Neuronal stem cell (in vitro differentiated cells): ENCODE measurements at regions not wholly inside any gene's neighbourhood (a gene's known extent, or its start where the extent isn't known, plus 50 kb on each side); places are given as distances from the start of the nearest gene placed in this dataset.

ENCODE experiments used
- DNase-seq: peaks from one replicate; pipeline ENCODE4 v3.0.0-alpha.2; 2013; ENCODE audit warnings: low spot score
- H2AFZ ChIP-seq: one replicate; pipeline ENCODE4 v1.6.1; 2013; ENCODE audit warnings: mild to moderate bottlenecking, low read length, inconsistent platforms
- H2AK5ac ChIP-seq: 2 replicates; pipeline ENCODE4 v1.6.1; 2013; ENCODE audit warnings: low read depth, mild to moderate bottlenecking, inconsistent platforms, low read length, moderate library complexity, mixed read lengths
- H2BK120ac ChIP-seq: 2 replicates; pipeline ENCODE4 v1.6.1; 2013; ENCODE audit warnings: low read depth, mild to moderate bottlenecking, inconsistent platforms, low read length, moderate library complexity, mixed read lengths
- H2BK12ac ChIP-seq: one replicate; pipeline ENCODE4 v1.6.1; 2013; ENCODE audit warnings: low read length, inconsistent platforms
- H2BK15ac ChIP-seq: 2 replicates; pipeline ENCODE4 v1.6.1; 2013; ENCODE audit warnings: mild to moderate bottlenecking, low read length, inconsistent platforms, mixed read lengths
- H2BK5ac ChIP-seq: one replicate; pipeline ENCODE4 v1.6.1; 2013; ENCODE audit warnings: inconsistent platforms, mild to moderate bottlenecking, low read length, moderate library complexity
- H3K14ac ChIP-seq: one replicate; pipeline ENCODE4 v1.6.1; 2013; ENCODE audit warnings: low read length, inconsistent platforms
- H3K18ac ChIP-seq: 2 replicates; pipeline ENCODE4 v1.6.1; 2013; ENCODE audit warnings: low read length, inconsistent platforms
- H3K23ac ChIP-seq: 2 replicates; pipeline ENCODE4 v1.6.1; 2013; ENCODE audit warnings: low read depth, mild to moderate bottlenecking, mixed read lengths, low read length, inconsistent platforms; ENCODE audit not compliant: poor library complexity
- H3K27ac ChIP-seq: replicated peaks from 3 replicates; pipeline ENCODE4 v1.5.1; 2013; ENCODE audit warnings: low read length, inconsistent platforms
- H3K27me3 ChIP-seq, 3 experiments: 2 replicates each; pipeline ENCODE4 v1.6.1; 2013; ENCODE audit warnings: low read length in 3 of 3, mild to moderate bottlenecking in 2 of 3, inconsistent platforms in 1 of 3, low read depth in 1 of 3, mixed read lengths in 1 of 3, moderate library complexity in 1 of 3; ENCODE audit not compliant: control insufficient read depth in 3 of 3, insufficient read depth in 3 of 3
- H3K36me3 ChIP-seq, 2 donors: replicated peaks in 1 of 2; 2 replicates each; pipeline ENCODE4 v1.6.1; 2013; ENCODE audit warnings: low read length in 2 of 2; ENCODE audit not compliant: control insufficient read depth in 2 of 2, insufficient read depth in 2 of 2
- H3K4ac ChIP-seq: 2 replicates; pipeline ENCODE4 v1.6.1; 2013; ENCODE audit warnings: inconsistent platforms, mild to moderate bottlenecking, low read length, moderate library complexity
- H3K4me1 ChIP-seq, 2 donors: 1 replicate in 1 of 2; 2 replicates in 1 of 2; pipeline ENCODE4 v1.6.1; 2013; ENCODE audit warnings: low read length in 2 of 2, low read depth in 1 of 2; ENCODE audit not compliant: control insufficient read depth in 2 of 2, insufficient read depth in 1 of 2
- H3K4me2 ChIP-seq: one replicate; pipeline ENCODE4 v1.6.1; 2013; ENCODE audit warnings: mild to moderate bottlenecking, low read length, inconsistent platforms; ENCODE audit not compliant: insufficient read depth, poor library complexity, severe bottlenecking
- H3K4me3 ChIP-seq, 2 donors: 2 replicates each; pipeline ENCODE4 v1.5.1; 2013; ENCODE audit warnings: low read length in 2 of 2, mild to moderate bottlenecking in 2 of 2, inconsistent platforms in 1 of 2, moderate library complexity in 1 of 2
- H3K79me1 ChIP-seq: one replicate; pipeline ENCODE4 v1.6.1; 2013; ENCODE audit warnings: low read depth, mild to moderate bottlenecking, inconsistent platforms, low read length, moderate library complexity
- H3K9ac ChIP-seq: one replicate; pipeline ENCODE4 v1.6.1; 2013; ENCODE audit warnings: mild to moderate bottlenecking, low read depth, low read length, inconsistent platforms; ENCODE audit not compliant: poor library complexity
- H3K9me3 ChIP-seq, 2 donors: replicated peaks in 1 of 2; 2 replicates each; pipeline versions ENCODE3 to v1.6.1; 2013; ENCODE audit warnings: low read length in 2 of 2, mild to moderate bottlenecking in 2 of 2, inconsistent platforms in 1 of 2, low read depth in 1 of 2, mixed read lengths in 1 of 2, moderate library complexity in 1 of 2; ENCODE audit not compliant: control insufficient read depth in 2 of 2, insufficient read depth in 1 of 2
- H4K8ac ChIP-seq: one replicate; pipeline ENCODE4 v1.6.1; 2013; ENCODE audit warnings: low read depth, mild to moderate bottlenecking, inconsistent platforms, low read length, moderate library complexity
- H4K91ac ChIP-seq: one replicate; pipeline ENCODE4 v1.6.1; 2013; ENCODE audit warnings: low read length, low read depth, mild to moderate bottlenecking, inconsistent platforms; ENCODE audit not compliant: poor library complexity
- WGBS, 2 donors: extraction: QIAGEN DNeasy Blood & Tissue Kit; methylation state at CpG; one replicate each; pipeline ENCODE4 v1.1.7; 2013; ENCODE audit warnings: missing lambda C conversion rate in 2 of 2, mixed read lengths in 1 of 2; ENCODE audit not compliant: insufficient read length in 2 of 2, insufficient replicate concordance in 1 of 2; ENCODE audit errors: extremely low coverage in 2 of 2; 5-methylcytosine and 5-hydroxymethylcytosine counted together

DNA sequence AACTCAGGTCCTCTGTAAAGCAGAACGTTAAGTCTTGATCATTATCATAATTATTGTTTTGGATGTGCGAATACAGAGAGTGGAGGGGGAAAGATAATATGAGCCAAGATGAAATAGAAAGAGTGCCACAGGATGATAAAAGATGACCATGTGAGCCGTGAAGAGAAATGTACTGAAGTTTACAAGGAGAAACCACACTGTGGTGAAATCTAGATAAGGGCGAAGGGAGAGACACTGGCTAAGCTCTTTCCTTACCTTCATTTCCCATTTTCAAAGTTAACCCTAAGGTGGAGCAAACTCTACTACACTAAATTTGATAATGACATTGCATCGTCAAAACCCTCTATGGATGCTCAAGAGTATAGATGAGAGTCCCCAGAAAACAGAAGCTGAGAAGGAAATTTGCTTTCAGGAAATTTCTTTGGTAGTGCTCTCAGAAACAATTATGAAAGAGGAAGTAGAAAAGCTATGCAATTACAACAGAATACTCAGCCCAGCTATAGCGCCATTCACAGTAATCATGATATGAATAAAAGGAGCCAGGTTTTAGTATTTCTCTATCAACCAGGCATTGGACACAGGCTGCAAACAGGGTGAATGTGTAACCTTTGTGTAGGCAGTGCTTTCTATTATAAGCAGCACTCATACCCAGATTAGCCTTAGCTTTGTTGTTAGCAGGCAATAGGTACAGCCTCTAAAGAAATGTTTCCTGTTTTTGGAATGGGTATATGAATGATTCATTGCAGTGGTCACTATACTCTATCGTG, 1080.7 kb downstream of the GRIK2 start:
- no peak overlapping the region for H3K23ac ChIP-seq
- no peaks in the 10 kb centered on the region for H3K4me1 ChIP-seq
- WGBS, 2 donors: no CpG with 5 or more reads among the region's 7 CpGs
- H3K9me3 ChIP-seq: no peaks in the 10 kb centered on the region
- no peak overlapping the region for H4K8ac ChIP-seq
- no peaks in the 10 kb centered on the region for H3K27me3 ChIP-seq
- H3K4ac ChIP-seq: no peak overlapping the region
- H3K4me3 ChIP-seq: no peak overlapping the region
- DNase-seq: no peak
- H3K36me3 ChIP-seq: no peaks in the 10 kb centered on the region
- no peak overlapping the region for H3K14ac ChIP-seq
- no peak overlapping the region for H3K27ac ChIP-seq
- no peak overlapping the region for H3K9ac ChIP-seq
- H3K4me2 ChIP-seq: no peak overlapping the region
- H2BK15ac ChIP-seq: no peak overlapping the region
- no peak overlapping the region for H2AFZ ChIP-seq
- H3K79me1 ChIP-seq: no peaks in the 10 kb centered on the region
- H2BK120ac ChIP-seq: no peak overlapping the region
- H2AK5ac ChIP-seq: no peak overlapping the region
- H2BK5ac ChIP-seq: no peak overlapping the region
- no peak overlapping the region for H4K91ac ChIP-seq
- no peak overlapping the region for H3K18ac ChIP-seq
- no peak overlapping the region for H2BK12ac ChIP-seq

DNA sequence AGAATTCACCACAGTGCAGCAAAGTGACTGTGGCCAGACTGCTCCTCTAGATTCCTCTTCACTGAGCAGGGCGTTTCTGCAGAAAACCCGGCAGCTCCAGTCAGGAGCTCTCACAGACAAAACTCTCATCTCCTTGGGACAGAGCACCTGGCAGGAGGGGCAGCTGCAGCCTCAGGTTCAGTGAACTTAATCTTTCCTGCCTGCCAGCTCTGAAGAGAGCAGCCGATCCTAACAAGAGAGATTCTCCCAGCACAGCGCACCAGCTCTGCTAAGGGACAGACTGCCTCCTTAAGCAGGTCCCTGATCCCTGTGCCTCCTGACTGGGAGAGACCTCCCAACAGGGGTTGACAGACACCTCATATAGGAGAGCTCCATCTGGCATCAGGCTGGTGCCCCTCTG, 1065.5 kb downstream of the GRIK2 start:
- no CpG with 5 or more reads among the region's 4 CpGs for WGBS, 2 donors
- H3K9me3 ChIP-seq: no peaks in the 10 kb centered on the region
- no peak overlapping the region for H3K4ac ChIP-seq
- no peak overlapping the region for H2BK5ac ChIP-seq
- no peaks in the 10 kb centered on the region for H3K4me1 ChIP-seq
- H3K14ac ChIP-seq: no peak overlapping the region
- H3K27me3 ChIP-seq: no peaks in the 10 kb centered on the region
- H2AK5ac ChIP-seq: no peak overlapping the region
- no peak overlapping the region for H2BK120ac ChIP-seq
- H4K8ac ChIP-seq: no peak overlapping the region
- no peak overlapping the region for H3K4me2 ChIP-seq
- H3K79me1 ChIP-seq: no peaks in the 10 kb centered on the region
- peak overlapping the region; percentile 7 for H2AFZ ChIP-seq
- no peak overlapping the region for H3K18ac ChIP-seq
- H3K9ac ChIP-seq: no peak overlapping the region
- no peak for DNase-seq
- H2BK15ac ChIP-seq: no peak overlapping the region
- no peak overlapping the region for H3K23ac ChIP-seq
- H3K4me3 ChIP-seq: no peak overlapping the region
- no peaks in the 10 kb centered on the region for H3K36me3 ChIP-seq
- H2BK12ac ChIP-seq: no peak overlapping the region
- H4K91ac ChIP-seq: no peak overlapping the region
- no peak overlapping the region for H3K27ac ChIP-seq

DNA sequence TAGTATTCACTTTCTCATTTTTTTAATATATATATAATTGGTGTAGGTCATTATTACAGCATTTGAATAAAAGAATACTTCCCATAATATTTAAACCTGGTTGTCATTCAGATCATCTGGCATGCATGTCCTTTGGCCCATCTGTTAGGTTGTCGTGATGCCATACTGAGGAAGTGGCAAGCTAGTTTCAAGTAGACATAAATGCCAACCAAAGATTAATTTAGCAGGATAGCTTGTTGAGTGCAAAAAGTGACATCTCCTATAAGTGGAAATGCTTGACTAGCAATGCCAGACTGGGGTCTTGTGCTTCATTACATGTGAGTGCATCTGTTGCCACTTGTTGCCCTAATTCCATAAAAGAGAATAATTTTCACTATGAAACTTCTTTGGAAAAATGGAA, 1044.7 kb downstream of the GRIK2 start:
- Histone ChIP-seq H3K36me3 (no peaks in the 10 kb centered on the region), H3K9ac (no peak overlapping the region), H2BK5ac (no peak overlapping the region), H4K8ac (no peak overlapping the region), H2AFZ (no peak overlapping the region), H3K4ac (no peak overlapping the region), H2AK5ac (no peak overlapping the region), H3K14ac (no peak overlapping the region), H3K4me2 (no peak overlapping the region), H2BK120ac (no peak overlapping the region), H2BK15ac (no peak overlapping the region), H4K91ac (no peak overlapping the region), H3K79me1 (no peaks in the 10 kb centered on the region), H3K23ac (no peak overlapping the region), H3K4me1 (no peaks in the 10 kb centered on the region), H3K9me3 (no peaks in the 10 kb centered on the region), H3K27me3 (no peaks in the 10 kb centered on the region), H3K18ac (no peak overlapping the region), H3K4me3 (no peak overlapping the region), H3K27ac (no peak overlapping the region), H2BK12ac (no peak overlapping the region)
- DNase-seq: no peak
- WGBS, 2 donors: no CpG with 5 or more reads among the region's 1 CpG

DNA sequence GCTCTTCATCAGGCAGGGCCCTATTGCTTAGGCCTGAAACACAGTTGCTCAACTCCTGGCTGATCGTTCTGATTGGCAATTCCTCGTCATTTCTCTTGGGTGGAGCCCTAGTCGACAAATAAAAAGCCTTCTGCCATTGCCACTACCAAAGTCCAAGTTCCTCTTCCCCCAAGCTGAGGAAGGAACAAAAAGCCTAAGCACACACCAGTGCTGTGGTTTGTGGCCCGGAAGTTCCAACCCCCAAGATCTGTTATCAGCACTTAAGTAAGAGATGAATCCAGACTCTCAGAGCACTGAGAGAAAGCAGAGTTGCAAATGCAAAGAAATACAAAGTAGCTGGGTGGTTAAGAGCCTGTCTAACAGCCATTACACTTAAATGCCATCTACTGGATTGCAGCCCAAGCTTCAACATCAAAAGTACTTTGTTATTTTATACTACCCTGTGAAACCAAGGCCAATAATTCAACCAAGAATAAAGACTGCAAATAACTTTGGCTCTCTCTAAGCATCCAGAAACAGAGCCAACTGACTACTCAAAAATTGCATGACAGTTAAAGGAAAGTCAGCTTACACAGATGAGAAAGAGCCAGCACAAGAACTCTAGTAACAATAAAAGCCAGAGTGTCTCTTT, 1024.0 kb downstream of the GRIK2 start:
- Histone ChIP-seq H3K4me3 (no peak overlapping the region), H3K36me3 (no peaks in the 10 kb centered on the region), H3K9me3 (no peaks in the 10 kb centered on the region), H3K79me1 (no peaks in the 10 kb centered on the region), H3K18ac (no peak overlapping the region), H3K4me2 (no peak overlapping the region), H3K27me3 (no peaks in the 10 kb centered on the region), H2AK5ac (no peak overlapping the region), H4K91ac (no peak overlapping the region), H2BK120ac (no peak overlapping the region), H2BK12ac (no peak overlapping the region), H2BK15ac (no peak overlapping the region), H3K27ac (no peak overlapping the region), H3K23ac (no peak overlapping the region), H3K9ac (no peak overlapping the region), H3K4me1 (no peaks in the 10 kb centered on the region), H4K8ac (no peak overlapping the region), H3K14ac (no peak overlapping the region), H2AFZ (peak overlapping the region; percentile 22), H3K4ac (no peak overlapping the region), H2BK5ac (no peak overlapping the region)
- DNase-seq: no peak
- WGBS, 2 donors: no CpG with 5 or more reads among the region's 4 CpGs
